ENCODE measurements at regions not wholly inside any gene's neighbourhood (a gene's known extent, or its start where the extent isn't known, plus 50 kb on each side); places are given as distances from the start of the nearest gene placed in this dataset.

DNA sequence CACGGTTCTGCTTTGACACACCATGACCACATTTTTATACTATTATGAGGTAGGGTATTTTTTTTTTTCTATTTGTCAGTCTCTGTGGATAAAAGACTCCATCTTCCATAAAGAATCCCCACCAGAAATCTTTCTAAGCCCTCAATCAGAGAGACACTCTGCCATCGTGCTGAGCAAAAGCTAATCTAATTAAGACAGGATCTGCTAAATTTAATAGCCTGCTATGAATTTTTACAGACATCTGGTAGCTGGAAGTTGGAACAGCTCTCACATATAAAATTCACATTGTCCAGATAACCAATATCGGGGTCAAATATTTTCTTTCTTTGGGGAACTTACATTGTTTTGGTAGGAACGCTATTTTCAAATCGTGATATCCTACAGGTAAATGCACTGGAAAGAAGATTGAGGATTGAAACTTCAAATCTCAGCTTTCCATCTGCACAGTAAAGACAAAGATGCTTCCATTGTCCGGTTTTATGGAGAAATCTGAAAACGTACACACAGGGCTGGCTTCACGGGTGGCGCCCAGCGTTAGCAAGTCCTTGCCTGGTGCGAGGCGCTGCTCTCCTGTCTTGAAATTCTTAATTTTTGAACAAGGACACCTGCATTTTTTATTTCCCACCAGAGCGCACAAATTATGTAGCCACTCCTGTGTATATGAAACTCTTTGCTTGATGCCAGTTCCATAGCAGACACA is 573.8 kb upstream of the NOX3 start:
- no peak for DNase-seq

DNA sequence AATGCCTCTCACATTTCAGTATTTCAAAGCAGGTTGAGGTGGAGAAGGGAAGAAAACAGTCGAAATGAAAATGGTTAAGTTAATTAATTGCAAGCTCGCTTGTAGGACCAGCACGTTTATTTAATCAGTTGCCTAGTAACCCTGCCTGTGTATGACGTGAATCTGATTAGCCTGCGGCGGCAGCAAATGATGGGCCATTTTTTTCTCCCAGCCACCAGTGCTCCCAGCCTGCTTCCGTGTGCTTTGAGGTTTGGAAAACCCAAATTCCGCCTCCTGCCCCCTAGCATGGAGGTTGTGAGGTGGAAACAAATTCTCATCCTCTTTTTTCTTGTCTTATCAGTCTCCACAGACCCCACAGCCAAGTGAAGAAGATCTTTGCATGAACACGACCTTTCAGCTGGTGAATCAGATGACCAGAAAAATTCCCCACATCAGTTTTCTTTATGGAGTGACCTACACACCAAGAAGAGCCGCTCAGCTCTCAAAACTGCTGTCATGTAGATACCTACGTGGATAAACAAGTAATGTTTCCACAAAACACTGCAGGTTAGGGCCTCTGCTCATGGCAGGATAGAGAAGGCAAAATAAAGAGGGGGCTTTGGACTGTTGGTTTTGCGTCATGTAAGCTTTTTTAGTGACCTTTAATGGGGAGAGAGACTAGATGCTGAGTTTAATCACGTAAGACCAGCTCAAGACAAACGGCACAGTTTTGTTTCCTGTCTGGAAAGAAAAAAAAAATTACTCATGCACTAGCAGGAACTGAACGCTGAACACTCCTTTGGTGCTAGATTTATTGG is 572.9 kb upstream of the NOX3 start:
- no peak for DNase-seq

DNA sequence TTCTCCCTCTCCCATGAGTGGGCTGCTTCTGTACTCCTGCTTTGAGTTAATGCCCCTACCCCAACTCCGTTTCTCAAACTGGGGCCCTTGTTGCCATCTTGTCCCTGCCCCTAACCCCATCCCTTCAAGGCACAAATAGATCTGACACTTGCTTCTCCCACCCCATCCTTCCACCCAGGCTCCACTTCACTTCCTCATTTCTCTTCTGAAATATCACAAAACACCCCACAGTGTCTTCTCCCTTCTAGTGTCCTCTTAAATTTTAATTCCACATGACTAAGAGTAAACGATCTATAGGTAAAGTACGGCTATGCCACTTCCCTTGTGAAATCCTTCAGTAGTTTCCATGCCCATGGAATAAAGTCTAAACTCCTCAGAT is 571.6 kb upstream of the NOX3 start:
- no peak for DNase-seq

DNA sequence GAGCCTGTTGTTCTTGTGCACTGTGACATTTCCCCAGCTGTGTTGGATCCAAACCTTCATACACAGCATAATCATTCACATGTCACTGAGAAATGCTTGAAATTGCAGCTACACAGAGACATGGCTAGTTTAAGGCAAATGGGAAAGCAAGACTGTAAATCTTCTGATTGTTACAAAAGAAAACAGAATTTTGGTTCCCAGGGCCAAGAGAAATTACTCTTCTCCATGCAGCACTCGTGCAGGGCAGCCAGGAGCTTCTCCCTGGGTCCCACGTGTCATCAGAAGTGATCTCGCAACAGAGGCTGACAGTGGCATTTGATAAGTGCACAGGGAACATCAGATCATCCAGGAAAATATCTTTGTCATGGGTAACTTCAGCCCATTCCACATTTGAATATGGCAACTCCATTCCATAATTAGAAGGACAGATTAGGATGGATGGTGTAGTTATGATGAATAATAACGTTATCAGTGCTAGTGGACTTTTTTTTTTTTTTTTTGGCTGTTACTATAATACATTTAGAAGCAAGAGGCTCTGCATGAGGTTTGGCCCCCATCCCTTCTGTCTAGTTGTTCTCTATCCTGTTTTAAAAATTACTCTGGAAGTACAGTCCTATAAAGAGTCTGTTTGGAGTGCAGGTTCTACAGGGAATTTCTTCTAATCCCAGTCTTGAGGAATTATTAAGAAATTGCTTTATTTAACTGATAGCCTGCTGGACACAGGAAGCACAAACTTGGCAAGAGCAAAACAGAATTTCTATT is 571.0 kb upstream of the NOX3 start:
- no peak for DNase-seq

DNA sequence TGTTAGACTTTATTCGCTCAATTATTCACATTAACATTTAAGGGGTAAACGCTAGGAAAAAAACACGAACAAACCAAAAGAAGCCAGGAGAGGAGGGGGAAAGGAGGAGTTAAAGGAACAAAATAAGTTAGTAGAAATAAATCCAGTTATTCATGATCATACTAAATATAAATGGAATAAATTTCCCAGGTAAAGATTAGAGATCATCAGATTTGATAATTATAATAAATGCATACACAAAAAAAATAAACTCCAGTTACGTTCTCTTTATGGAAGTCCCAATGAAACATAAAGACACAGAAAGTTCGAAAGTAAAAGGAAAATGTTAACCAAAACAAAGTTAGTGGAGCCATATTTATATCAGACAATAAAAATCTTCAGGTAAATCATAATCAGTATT is 568.7 kb upstream of the NOX3 start:
- DNase-seq = no peak

DNA sequence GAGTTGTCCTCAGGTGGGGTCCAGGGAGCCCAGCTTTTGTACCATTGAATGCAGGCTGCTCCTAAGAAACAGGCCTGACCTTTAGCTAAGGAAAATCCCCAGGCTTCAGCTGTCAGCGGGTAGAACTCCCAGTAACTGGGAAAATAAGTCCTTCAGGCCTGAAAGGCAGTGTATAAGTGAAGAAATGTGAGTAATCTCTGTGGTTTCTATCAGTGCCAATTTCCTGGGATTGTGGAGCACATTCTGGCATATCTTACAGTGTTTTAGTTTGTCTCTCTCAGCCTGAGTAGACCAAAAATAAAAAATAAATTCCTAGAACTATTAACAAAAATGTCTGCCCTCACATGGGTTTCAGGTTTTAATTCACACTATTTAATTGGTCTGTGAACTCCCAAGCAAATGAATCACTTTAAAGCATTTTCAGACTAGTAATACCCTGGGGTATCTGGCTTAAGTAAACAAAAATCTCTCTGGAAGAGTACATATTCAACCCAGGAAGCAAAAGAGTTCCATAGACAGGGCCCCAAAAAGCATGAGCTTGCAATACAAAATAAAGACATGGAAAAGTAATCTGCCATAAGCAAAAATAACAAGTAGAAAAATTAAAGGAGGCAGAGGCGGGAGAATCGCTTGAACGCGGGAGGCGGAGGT is 566.2 kb upstream of the NOX3 start:
- no peak for DNase-seq

DNA sequence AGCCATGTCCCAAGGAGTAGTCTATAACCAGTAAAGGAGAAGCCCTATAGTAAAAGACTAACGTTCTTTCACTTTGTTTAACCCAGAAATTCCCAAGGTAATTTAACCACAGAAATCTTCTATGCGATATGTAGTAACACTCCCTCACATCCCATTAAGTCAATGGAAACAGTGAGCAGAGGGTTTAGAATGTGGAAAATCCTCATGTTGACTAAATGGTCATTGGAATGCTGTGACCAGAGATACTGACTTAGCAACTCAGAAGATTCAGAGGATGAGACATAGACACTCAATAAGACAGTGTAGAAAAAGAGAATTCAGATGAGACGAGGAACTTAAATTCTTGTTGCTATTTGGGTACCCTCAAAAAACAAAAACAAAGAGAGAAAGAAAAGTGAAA is 562.2 kb upstream of the NOX3 start:
- DNase-seq = no peak

DNA sequence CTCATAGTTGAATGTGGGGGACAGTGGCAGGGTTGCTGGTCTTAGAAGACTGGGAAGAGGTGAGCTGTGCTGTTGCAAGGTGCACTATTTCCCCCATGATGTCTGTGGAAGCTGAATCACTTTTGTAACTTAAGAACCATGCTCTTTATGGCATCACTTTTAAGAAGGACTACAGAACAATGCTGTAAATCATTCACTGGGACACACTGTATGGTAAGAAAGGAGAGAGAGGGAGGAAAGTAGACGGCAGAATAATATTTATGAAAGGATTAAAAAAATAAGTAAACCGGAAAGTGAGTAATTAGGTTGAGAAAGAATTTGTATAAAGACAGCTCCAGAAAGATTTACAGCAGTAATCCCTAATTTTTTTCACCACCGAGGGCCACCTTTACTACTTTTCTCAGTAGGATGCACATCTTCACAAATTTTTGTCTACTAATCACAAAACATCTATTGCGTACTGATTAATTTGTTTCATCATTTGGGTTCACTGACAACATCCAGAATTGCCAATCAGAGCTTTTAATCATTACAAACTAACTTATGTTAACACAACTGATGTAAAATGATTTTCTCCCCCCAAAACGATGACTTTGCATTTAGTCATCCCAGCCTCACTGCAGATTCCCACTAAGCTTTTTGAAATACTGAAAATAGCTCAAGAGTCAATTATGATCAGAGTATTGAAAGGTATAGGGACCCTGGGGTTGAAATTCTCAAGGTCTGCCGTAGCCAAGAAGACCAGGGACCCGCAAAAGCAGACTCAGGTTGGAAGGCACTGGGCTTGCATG is 560.7 kb upstream of the NOX3 start:
- no peak for DNase-seq

DNA sequence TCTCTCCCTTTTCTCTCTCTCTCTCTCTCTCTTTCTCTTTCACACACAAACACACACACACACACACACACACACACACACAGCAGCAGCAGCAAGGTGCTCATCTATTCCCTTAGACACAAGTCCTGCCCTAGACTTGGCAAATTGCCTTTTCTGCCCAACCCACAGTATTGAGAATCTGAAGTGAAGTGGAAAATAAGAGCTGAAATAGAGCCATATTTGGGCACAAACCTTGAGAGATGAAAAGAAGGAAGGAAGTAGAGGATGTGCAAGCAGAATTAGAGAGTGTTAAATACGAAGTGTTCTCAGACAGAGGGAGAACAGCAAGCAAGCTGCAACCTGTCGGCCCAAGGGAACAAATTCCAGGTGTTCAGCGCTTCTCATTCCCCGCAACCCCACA is 557.5 kb upstream of the NOX3 start:
- DNase-seq = no peak

DNA sequence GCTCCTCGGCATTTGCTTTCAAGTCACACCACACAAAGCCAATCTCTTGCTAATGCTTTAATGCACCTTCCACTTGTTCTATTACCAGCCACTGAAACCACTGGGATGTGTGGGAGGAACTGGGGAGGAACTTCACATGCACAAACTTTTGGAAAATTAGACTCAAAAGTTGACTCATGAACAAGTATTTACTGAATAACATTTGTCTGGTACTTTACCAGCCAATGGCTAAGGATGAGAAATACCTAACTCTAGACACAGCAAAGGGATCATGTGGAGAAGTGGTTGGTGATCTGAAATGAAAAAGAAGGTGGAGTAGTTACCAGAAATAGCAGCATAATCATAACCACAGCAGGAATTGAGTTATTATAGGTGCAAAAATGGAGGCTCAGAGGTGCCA is 554.0 kb upstream of the NOX3 start:
- DNase-seq = no peak

DNA sequence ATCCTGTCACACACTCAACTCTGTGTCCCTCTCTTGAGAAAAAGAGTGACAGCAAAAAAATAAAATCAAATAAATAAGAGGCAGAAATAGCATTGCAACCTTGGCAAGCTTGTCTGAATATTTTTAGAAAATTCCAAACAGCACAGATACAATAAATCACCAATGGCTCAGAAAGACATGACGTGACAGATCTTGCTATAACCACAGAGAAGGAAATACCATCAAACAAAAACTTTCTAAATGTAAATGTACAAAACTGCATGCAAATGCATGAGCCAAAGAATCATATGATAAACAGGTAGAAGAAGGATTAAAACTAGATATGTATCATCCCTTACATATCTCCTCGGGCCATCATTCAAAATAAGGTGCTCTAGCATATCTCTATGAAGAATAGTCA is 549.2 kb upstream of the NOX3 start:
- no peak for DNase-seq

DNA sequence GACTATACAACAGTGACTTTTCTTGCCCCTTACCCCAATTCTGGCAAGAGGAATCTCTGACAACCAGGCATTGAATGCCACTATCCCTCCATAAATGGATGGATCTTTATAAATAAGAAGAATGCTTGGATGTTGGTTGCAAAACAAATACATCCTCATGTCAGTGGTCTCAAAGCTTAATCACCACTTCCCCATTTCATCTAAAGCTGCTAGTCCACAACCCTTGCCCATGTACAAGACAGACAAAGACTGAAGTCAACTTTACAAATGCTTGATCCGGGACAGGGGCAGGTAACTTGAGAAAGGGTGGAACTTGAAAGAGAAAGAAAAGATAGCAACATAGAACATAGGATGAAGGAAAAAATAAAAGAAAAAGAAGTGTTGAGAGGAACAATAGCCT is 540.5 kb upstream of the NOX3 start:
- DNase-seq = no peak

DNA sequence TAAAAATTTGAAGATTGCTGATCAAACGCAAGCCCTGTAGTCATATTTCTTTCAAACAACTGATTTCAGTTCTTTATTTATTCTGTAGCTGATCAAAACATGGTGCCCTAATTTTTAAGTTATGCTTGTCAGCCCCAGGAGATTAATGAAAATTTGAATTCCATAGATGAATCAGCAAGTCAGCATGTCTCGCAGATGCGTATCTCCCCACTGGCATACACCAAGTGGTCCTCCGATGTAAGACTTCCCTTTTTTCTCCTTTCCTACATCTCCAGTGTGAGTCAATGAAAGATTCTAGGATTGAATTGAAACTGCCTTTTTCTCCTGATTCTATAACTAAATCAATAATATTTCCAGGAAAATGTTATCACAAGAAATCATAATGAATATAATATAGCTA is 539.6 kb upstream of the NOX3 start:
- DNase-seq = no peak

DNA sequence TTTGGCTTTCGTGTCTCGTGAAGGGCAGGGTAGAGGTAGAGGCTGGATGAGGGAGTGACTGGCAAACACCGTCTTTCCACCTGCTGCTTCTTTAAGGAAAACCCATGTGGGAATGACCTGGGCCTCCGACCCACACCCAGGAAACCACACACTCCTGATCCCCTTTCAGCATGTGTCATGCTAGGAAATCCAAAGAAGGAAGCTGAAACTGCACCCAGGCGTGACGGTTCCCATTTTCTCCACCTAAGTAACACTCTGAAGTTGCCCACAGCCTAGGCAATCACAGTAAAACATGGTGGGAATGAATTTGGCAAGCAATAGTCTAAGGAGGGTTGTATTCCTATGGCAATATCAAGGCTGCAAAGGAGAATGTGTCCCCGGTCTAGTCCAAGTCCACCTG is 538.4 kb upstream of the NOX3 start:
- no peak for DNase-seq

DNA sequence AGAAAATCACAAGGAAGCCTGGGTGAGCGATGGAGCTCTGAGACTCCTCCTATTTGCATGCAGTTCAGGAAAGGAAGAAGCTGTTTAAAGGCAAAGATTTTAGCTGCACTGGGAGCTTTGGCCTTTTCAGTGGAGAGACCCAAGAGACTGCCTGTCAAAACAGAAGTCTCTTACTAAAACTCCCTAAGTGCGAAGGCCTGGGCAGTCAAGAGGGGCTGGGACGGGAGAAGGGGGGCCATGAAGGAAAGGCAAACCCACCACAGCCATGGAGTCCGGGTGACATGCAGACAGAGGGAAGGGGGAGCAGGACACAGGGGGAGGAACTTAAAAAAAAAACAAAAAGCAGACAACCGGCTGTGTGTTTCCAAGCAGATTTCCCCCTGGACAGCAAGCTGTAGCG is 537.6 kb upstream of the NOX3 start:
- DNase-seq = no peak

DNA sequence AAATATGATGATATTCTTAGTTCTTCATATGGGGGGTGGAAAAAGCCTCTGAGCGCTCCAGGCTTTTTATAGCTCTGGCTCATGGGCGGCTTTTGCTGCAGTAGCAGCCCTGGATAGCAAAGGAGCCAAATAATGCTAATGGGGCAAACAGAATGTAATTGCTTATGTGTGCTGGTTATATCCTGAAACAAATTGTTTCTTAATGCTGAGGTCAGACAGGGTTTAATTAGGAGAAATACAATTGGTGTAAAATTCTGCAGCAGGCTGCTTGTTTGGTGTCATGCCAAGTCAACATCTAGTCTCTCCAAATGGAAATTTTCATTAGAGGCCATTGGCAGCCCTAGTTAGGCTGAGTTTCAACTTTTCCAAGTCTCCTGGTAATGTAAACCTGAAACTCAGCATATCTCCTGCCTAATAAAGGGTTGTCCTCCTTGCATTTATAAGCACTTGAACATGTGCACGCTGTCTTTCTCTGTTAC is 530.1 kb upstream of the NOX3 start:
- DNase-seq = no peak

DNA sequence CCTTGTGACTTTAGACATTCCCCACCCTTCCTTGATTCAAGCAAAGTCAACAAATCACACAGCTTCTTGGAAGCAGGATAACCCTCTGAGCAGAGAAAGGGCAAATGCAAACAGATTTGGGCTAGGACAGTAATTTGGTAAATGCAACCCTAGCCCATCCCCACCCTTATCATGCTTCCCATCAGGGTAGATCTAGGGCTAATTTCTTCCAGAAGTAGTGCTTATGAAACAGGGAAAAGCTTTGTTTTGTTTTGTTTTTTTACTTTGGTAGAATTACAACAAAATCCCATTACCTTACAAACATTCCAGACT is 525.1 kb upstream of the NOX3 start:
- DNase-seq = no peak

DNA sequence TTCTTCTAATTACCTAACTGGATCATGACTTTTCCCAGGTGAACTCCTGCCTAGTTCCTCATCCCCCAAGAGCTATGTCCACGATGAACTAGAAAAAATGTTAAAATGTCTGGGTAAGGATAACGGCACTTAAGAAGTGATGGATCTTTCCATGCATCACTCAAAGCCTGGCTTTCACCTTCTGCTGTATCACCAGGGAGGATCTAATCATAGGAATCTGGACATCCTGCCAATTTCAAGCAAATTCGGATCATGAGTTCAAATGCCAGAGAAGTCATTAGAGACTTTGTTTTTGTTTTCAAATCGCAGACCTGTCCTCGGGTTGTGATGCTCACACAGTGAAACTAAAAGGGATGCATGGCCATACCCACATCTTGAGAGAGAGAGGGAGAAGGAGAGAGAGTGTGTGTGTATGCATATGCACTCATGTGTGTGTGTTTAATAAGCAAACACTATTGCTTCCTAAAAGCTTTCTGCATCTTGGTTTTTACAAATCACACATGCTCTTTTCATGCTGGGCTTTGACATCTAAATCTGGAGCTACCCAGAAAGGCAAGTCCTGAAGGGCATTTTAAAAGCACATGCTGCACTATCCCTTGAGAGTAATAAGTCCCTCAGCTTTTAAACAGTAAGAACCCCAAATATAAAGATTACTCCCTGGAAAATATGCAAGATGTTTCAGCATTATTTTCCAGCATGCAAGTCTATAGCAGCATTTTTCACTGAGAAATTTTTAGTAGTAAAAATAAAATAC is 524.6 kb upstream of the NOX3 start:
- no peak for DNase-seq

DNA sequence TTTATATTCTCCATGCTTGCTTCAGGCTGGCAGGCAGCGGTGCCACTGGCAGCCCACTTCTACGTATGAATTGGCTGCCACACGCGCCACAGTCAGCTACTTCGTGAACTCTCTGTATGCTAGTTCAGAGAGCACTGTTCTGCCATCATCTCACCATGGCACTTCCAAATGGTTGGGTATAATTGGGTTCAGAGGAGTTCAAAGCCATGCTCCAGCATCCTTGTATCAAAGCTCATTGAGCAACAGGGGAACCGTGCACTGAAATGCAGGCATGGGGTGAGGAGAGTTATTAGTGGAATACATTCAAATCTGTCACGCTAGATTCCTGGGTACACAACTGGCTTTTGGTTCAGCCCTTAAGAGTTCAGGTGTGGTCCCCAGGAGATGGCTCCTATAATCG is 519.9 kb upstream of the NOX3 start:
- no peak for DNase-seq

DNA sequence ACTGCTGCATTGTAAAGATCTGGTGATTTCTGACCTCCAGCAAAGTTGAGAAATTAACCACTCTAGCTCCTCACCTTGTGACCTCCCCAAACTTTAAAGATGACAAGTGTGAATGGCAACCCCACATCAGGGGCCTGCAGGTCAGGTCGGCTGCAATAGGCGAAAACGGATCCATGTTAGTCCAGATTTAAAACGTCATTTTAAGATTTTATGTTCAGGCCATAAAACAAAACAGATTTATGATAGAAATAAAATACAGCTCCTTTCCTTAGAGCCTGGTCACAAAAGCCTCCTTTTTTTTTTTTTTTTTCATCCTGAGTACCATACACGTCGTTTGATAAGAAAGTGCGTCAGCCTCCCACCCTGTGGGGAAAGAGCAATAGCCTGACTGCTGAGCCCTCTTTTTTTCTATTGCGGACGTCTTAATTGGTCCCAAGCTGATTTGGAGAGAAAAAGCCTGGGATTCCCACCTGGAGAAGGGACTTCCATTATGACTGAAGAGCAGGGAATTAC is 519.2 kb upstream of the NOX3 start:
- no peak for DNase-seq

DNA sequence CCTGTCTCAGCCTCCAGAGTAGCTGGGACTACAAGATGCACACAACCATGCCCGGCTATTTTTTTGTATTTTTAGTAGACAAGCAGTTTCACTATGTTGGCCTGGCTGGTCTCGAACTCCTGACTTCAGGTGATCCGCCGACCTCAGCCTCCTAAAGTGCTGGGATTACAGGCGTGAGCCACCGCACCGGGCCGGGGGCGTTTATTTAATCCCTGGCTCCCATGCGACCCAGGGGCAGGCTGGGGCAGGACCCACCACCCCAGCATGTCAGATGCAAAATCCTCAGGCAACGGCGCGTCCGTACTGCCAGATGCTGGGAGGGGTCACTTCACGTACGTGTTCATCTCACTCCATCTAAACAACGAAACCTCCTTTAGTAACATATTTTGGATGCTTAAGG is 518.7 kb upstream of the NOX3 start:
- DNase-seq = no peak

Data from T-helper 9 cell (primary cell).